ENCODE measurements at regions not wholly inside any gene's neighbourhood (a gene's known extent, or its start where the extent isn't known, plus 50 kb on each side); places are given as distances from the start of the nearest gene placed in this dataset.

GRCh38 chr3:135809021-135809634, 156.4 kb upstream of the PPP2R3A start:
- Histone ChIP-seq H3K9ac (ENCODE audit: low read depth, low read length) (no peak overlapping the region), H3K4me1 (ENCODE audit: control insufficient read depth, insufficient read depth, low read length) (peaks cover 2% of the 10 kb centered on the region), H3K27me3 (ENCODE audit: control insufficient read depth, insufficient read depth, low read length) (no peaks in the 10 kb centered on the region), H3K36me3 (ENCODE audit: control insufficient read depth, insufficient read depth, low read length) (no peaks in the 10 kb centered on the region), H3K4me3 (ENCODE audit: low read depth, low read length) (no peak overlapping the region), H3K9me3 (ENCODE audit: control insufficient read depth, insufficient read depth, low read length) (no peaks in the 10 kb centered on the region)

- Histone ChIP-seq H3K4me3 (ENCODE audit: low read depth, low read length) (no peak overlapping the region), H3K9me3 (ENCODE audit: control insufficient read depth, insufficient read depth, low read length) (no peaks in the 10 kb centered on the region), H3K4me1 (ENCODE audit: control insufficient read depth, insufficient read depth, low read length) (peaks cover 2% of the 10 kb centered on the region), H3K36me3 (ENCODE audit: control insufficient read depth, insufficient read depth, low read length) (no peaks in the 10 kb centered on the region), H3K27me3 (ENCODE audit: control insufficient read depth, insufficient read depth, low read length) (no peaks in the 10 kb centered on the region), H3K9ac (ENCODE audit: low read depth, low read length) (no peak overlapping the region)
Observed at GRCh38 chr3:135811651-135812050, 153.9 kb upstream of the PPP2R3A start.

- Histone ChIP-seq H3K36me3 (ENCODE audit: control insufficient read depth, insufficient read depth, low read length) (no peaks in the 10 kb centered on the region), H3K27me3 (ENCODE audit: control insufficient read depth, insufficient read depth, low read length) (no peaks in the 10 kb centered on the region), H3K4me1 (ENCODE audit: control insufficient read depth, insufficient read depth, low read length) (peaks cover 2% of the 10 kb centered on the region), H3K9ac (ENCODE audit: low read depth, low read length) (no peak overlapping the region), H3K9me3 (ENCODE audit: control insufficient read depth, insufficient read depth, low read length) (no peaks in the 10 kb centered on the region), H3K4me3 (ENCODE audit: low read depth, low read length) (no peak overlapping the region)
Observed at GRCh38 chr3:135812057-135812456, 153.5 kb upstream of the PPP2R3A start.

GRCh38 chr3:135834465-135834864, 131.1 kb upstream of the PPP2R3A start:
- Histone ChIP-seq H3K36me3 (ENCODE audit: control insufficient read depth, insufficient read depth, low read length) (no peaks in the 10 kb centered on the region), H3K9ac (ENCODE audit: low read depth, low read length) (no peak overlapping the region), H3K4me1 (ENCODE audit: control insufficient read depth, insufficient read depth, low read length) (no peaks in the 10 kb centered on the region), H3K27me3 (ENCODE audit: control insufficient read depth, insufficient read depth, low read length) (no peaks in the 10 kb centered on the region), H3K9me3 (ENCODE audit: control insufficient read depth, insufficient read depth, low read length) (no peaks in the 10 kb centered on the region), H3K4me3 (ENCODE audit: low read depth, low read length) (no peak overlapping the region)

GRCh38 chr3:135837977-135838631, 127.4 kb upstream of the PPP2R3A start:
- no peaks in the 10 kb centered on the region for H3K27me3 ChIP-seq (ENCODE audit: control insufficient read depth, insufficient read depth, low read length)
- no peak overlapping the region for H3K9ac ChIP-seq (ENCODE audit: low read depth, low read length)
- H3K36me3 ChIP-seq (ENCODE audit: control insufficient read depth, insufficient read depth, low read length): no peaks in the 10 kb centered on the region
- H3K9me3 ChIP-seq (ENCODE audit: control insufficient read depth, insufficient read depth, low read length): no peaks in the 10 kb centered on the region
- no peak overlapping the region for H3K4me3 ChIP-seq (ENCODE audit: low read depth, low read length)
- H3K4me1 ChIP-seq (ENCODE audit: control insufficient read depth, insufficient read depth, low read length): no peaks in the 10 kb centered on the region

- no peak overlapping the region for H3K4me3 ChIP-seq (ENCODE audit: low read depth, low read length)
- no peaks in the 10 kb centered on the region for H3K9me3 ChIP-seq (ENCODE audit: control insufficient read depth, insufficient read depth, low read length)
- H3K27me3 ChIP-seq (ENCODE audit: control insufficient read depth, insufficient read depth, low read length): no peaks in the 10 kb centered on the region
- H3K4me1 ChIP-seq (ENCODE audit: control insufficient read depth, insufficient read depth, low read length): no peaks in the 10 kb centered on the region
- H3K36me3 ChIP-seq (ENCODE audit: control insufficient read depth, insufficient read depth, low read length): no peaks in the 10 kb centered on the region
- H3K9ac ChIP-seq (ENCODE audit: low read depth, low read length): no peak overlapping the region
Observed at GRCh38 chr3:135840436-135840835, 125.1 kb upstream of the PPP2R3A start.

- no peaks in the 10 kb centered on the region for H3K36me3 ChIP-seq (ENCODE audit: control insufficient read depth, insufficient read depth, low read length)
- H3K9me3 ChIP-seq (ENCODE audit: control insufficient read depth, insufficient read depth, low read length): no peaks in the 10 kb centered on the region
- no peaks in the 10 kb centered on the region for H3K4me1 ChIP-seq (ENCODE audit: control insufficient read depth, insufficient read depth, low read length)
Observed at GRCh38 chr3:135844386-135844785, 121.1 kb upstream of the PPP2R3A start.

GRCh38 chr3:135848051-135848450, 117.5 kb upstream of the PPP2R3A start:
- no peaks in the 10 kb centered on the region for H3K27me3 ChIP-seq (ENCODE audit: control insufficient read depth, insufficient read depth, low read length)
- no peak overlapping the region for H3K4me3 ChIP-seq (ENCODE audit: low read depth, low read length)
- H3K36me3 ChIP-seq (ENCODE audit: control insufficient read depth, insufficient read depth, low read length): no peaks in the 10 kb centered on the region
- H3K4me1 ChIP-seq (ENCODE audit: control insufficient read depth, insufficient read depth, low read length): no peaks in the 10 kb centered on the region
- no peaks in the 10 kb centered on the region for H3K9me3 ChIP-seq (ENCODE audit: control insufficient read depth, insufficient read depth, low read length)
- H3K9ac ChIP-seq (ENCODE audit: low read depth, low read length): no peak overlapping the region

More at GRCh38 chr3:135844386-135844785, 121.1 kb upstream of the PPP2R3A start:
- H3K27me3 ChIP-seq (ENCODE audit: control insufficient read depth, insufficient read depth, low read length): no peaks in the 10 kb centered on the region
- H3K4me3 ChIP-seq (ENCODE audit: low read depth, low read length): no peak overlapping the region
- H3K9ac ChIP-seq (ENCODE audit: low read depth, low read length): no peak overlapping the region

GRCh38 chr3:135849827-135850226, 115.7 kb upstream of the PPP2R3A start:
- no peaks in the 10 kb centered on the region for H3K27me3 ChIP-seq (ENCODE audit: control insufficient read depth, insufficient read depth, low read length)

GRCh38 chr3:135851201-135852081, 114.1 kb upstream of the PPP2R3A start:
- Histone ChIP-seq H3K4me1 (ENCODE audit: control insufficient read depth, insufficient read depth, low read length) (no peaks in the 10 kb centered on the region), H3K4me3 (ENCODE audit: low read depth, low read length) (no peak overlapping the region), H3K9me3 (ENCODE audit: control insufficient read depth, insufficient read depth, low read length) (no peaks in the 10 kb centered on the region), H3K9ac (ENCODE audit: low read depth, low read length) (no peak overlapping the region), H3K36me3 (ENCODE audit: control insufficient read depth, insufficient read depth, low read length) (no peaks in the 10 kb centered on the region), H3K27me3 (ENCODE audit: control insufficient read depth, insufficient read depth, low read length) (no peaks in the 10 kb centered on the region)

More at GRCh38 chr3:135849827-135850226, 115.7 kb upstream of the PPP2R3A start:
- Histone ChIP-seq H3K36me3 (ENCODE audit: control insufficient read depth, insufficient read depth, low read length) (no peaks in the 10 kb centered on the region), H3K4me3 (ENCODE audit: low read depth, low read length) (no peak overlapping the region), H3K4me1 (ENCODE audit: control insufficient read depth, insufficient read depth, low read length) (no peaks in the 10 kb centered on the region), H3K9ac (ENCODE audit: low read depth, low read length) (no peak overlapping the region), H3K9me3 (ENCODE audit: control insufficient read depth, insufficient read depth, low read length) (no peaks in the 10 kb centered on the region)

- H3K36me3 ChIP-seq (ENCODE audit: control insufficient read depth, insufficient read depth, low read length): no peaks in the 10 kb centered on the region
- H3K9me3 ChIP-seq (ENCODE audit: control insufficient read depth, insufficient read depth, low read length): no peaks in the 10 kb centered on the region
- no peak overlapping the region for H3K4me3 ChIP-seq (ENCODE audit: low read depth, low read length)
- H3K4me1 ChIP-seq (ENCODE audit: control insufficient read depth, insufficient read depth, low read length): no peaks in the 10 kb centered on the region
- H3K27me3 ChIP-seq (ENCODE audit: control insufficient read depth, insufficient read depth, low read length): no peaks in the 10 kb centered on the region
- no peak overlapping the region for H3K9ac ChIP-seq (ENCODE audit: low read depth, low read length)
Observed at GRCh38 chr3:135853981-135854380, 111.5 kb upstream of the PPP2R3A start.
